Neural progenitor cell (in vitro differentiated cells): ENCODE measurements at regions not wholly inside any gene's neighbourhood (a gene's known extent, or its start where the extent isn't known, plus 50 kb on each side); places are given as distances from the start of the nearest gene placed in this dataset.

Experiments used
- DNase-seq: peaks from one replicate; pipeline ENCODE4 v3.0.0-alpha.2; 2016; ENCODE audit warnings: low spot score
- H2AFZ ChIP-seq: fragments of 200-600 bp; sonication (generic); replicated peaks from 2 replicates; pipeline ENCODE4 v1.6.1; 2016; ENCODE audit warnings: antibody characterized with exemption
- H3F3A ChIP-seq: fragments of 200-600 bp; sonication (generic); 2 replicates; pipeline ENCODE4 v1.6.1; 2016; ENCODE audit warnings: antibody characterized with exemption, low read depth
- H3K27ac ChIP-seq: fragments of 200-600 bp; sonication (generic); 2 replicates; pipeline ENCODE4 v1.5.1; 2016; ENCODE audit warnings: mild to moderate bottlenecking
- H3K27me3 ChIP-seq: fragments of 200-600 bp; sonication (generic); 2 replicates; pipeline ENCODE4 v1.6.1; 2016; ENCODE audit warnings: mild to moderate bottlenecking, moderate library complexity
- H3K36me3 ChIP-seq: fragments of 200-600 bp; sonication (generic); 2 replicates; pipeline ENCODE4 v1.5.1; 2016
- H3K4me1 ChIP-seq: fragments of 200-600 bp; sonication (generic); 2 replicates; pipeline ENCODE4 v1.6.1; 2016; ENCODE audit warnings: mixed run types
- H3K4me2 ChIP-seq: fragments of 200-600 bp; sonication (generic); 2 replicates; pipeline ENCODE4 v1.6.1; 2016
- H3K4me3 ChIP-seq: fragments of 200-600 bp; sonication (generic); 2 replicates; pipeline ENCODE4 v1.5.1; 2016
- H3K79me2 ChIP-seq: fragments of 200-600 bp; sonication (generic); 2 replicates; pipeline ENCODE4 v1.6.1; 2016; ENCODE audit warnings: low read depth
- H3K9ac ChIP-seq: fragments of 200-600 bp; sonication (generic); 2 replicates; pipeline ENCODE4 v1.6.1; 2016
- H3K9me3 ChIP-seq: fragments of 200-600 bp; sonication (generic); 2 replicates; pipeline ENCODE4 v1.5.1; 2016; ENCODE audit warnings: low read depth
- H4K20me1 ChIP-seq: fragments of 200-600 bp; sonication (generic); 2 replicates; pipeline ENCODE4 v1.6.1; 2016; ENCODE audit warnings: low read depth
- H3K27ac Mint-ChIP-seq: 3 replicates; pipeline ENCODE4 v1.8.0; 2021; ENCODE audit warnings: mixed read lengths
- H3K27me3 Mint-ChIP-seq: 2 replicates; pipeline ENCODE4 v1.8.0; 2022; ENCODE audit warnings: low read depth, mild to moderate bottlenecking, inconsistent platforms, moderate library complexity, mixed read lengths; ENCODE audit not compliant: insufficient read depth
- H3K36me3 Mint-ChIP-seq: 3 replicates; pipeline ENCODE4 v1.8.0; 2021; ENCODE audit warnings: mixed read lengths
- H3K4me1 Mint-ChIP-seq: 3 replicates; pipeline ENCODE4 v1.8.0; 2021; ENCODE audit warnings: mixed read lengths
- H3K4me3 Mint-ChIP-seq: 3 replicates; pipeline ENCODE4 v1.8.0; 2021; ENCODE audit warnings: mild to moderate bottlenecking, moderate library complexity, mixed read lengths
- H3K9me3 Mint-ChIP-seq: 3 replicates; pipeline ENCODE4 v1.8.0; 2020; ENCODE audit warnings: mixed read lengths
- CTCF ChIP-seq: fragments of 200-600 bp; sonication (generic); IDR thresholded peaks from 2 replicates; pipeline ENCODE4 v1.5.1; 2017; ENCODE audit warnings: antibody characterized with exemption, mild to moderate bottlenecking
- EZH2 ChIP-seq: fragments of 200-600 bp; sonication (generic); IDR thresholded peaks from 2 replicates; pipeline ENCODE4 v1.6.1; 2017; ENCODE audit warnings: antibody characterized with exemption, mild to moderate bottlenecking, moderate library complexity
- EZH2phosphoT487 ChIP-seq: fragments of 200-600 bp; sonication (generic); IDR thresholded peaks from 2 replicates; pipeline ENCODE4 v1.6.1; 2017; ENCODE audit warnings: antibody characterized with exemption

DNA sequence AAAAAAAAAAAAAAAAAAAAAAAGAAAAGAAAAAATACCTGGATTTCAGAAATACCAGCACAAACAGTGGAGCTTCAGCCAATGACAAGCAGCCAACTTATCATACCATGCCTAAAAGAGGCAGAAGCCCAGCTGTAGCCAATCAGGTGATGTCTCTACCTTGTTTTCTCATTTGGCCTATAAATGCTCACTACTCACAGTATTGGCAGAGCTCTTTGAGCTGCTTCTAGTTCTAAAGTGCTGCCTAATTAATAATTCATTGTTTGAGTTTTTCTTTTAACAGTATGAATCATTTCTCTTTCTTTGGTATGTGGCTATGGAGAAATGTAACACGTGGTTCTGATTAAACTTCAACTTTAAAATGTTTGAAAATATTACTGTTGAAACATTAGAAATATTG is 188.8 kb upstream of the TECRL start:
- H3K4me2 ChIP-seq = no peak overlapping the region

GRCh38 chr4:64594723-64595122 is 185.5 kb upstream of the TECRL start:
- Mint-ChIP-seq H3K27me3 (no peaks in the 10 kb centered on the region), H3K9me3 (no peaks in the 10 kb centered on the region)

More for the DNA sequence above, 188.8 kb upstream of the TECRL start:
- Mint-ChIP-seq H3K9me3 (no peaks in the 10 kb centered on the region), H3K27ac (no peak overlapping the region), H3K27me3 (no peaks in the 10 kb centered on the region), H3K4me3 (no peak overlapping the region), H3K36me3 (no peaks in the 10 kb centered on the region), H3K4me1 (no peaks in the 10 kb centered on the region)
- no peaks in the 10 kb centered on the region for H3K27me3 ChIP-seq
- no peaks in the 10 kb centered on the region for H4K20me1 ChIP-seq
- H3K27ac ChIP-seq = no peak overlapping the region
- H3K9ac ChIP-seq = no peak overlapping the region
- H3K79me2 ChIP-seq = no peaks in the 10 kb centered on the region
- H2AFZ ChIP-seq = no peak overlapping the region
- no peaks in the 10 kb centered on the region for H3K4me1 ChIP-seq
- H3K9me3 ChIP-seq = no peaks in the 10 kb centered on the region
- no peak overlapping the region for H3K4me3 ChIP-seq
- TF ChIP-seq CTCF = no peak
- no peak for TF ChIP-seq EZH2
- TF ChIP-seq EZH2phosphoT487 = no peak
- no peaks in the 10 kb centered on the region for H3F3A ChIP-seq
- no peak for DNase-seq
- no peaks in the 10 kb centered on the region for H3K36me3 ChIP-seq

GRCh38 chr4:64588507-64588906 is 179.3 kb upstream of the TECRL start:
- Histone ChIP-seq H3F3A (no peaks in the 10 kb centered on the region), H3K79me2 (no peaks in the 10 kb centered on the region), H3K9me3 (no peaks in the 10 kb centered on the region), H3K4me3 (no peak overlapping the region), H2AFZ (no peak overlapping the region), H4K20me1 (no peaks in the 10 kb centered on the region), H3K4me1 (peaks cover 10% of the 10 kb centered on the region), H3K27ac (no peak overlapping the region), H3K27me3 (no peaks in the 10 kb centered on the region), H3K36me3 (no peaks in the 10 kb centered on the region), H3K4me2 (no peak overlapping the region), H3K9ac (no peak overlapping the region)
- no peaks in the 10 kb centered on the region for H3K36me3 Mint-ChIP-seq
- no peak overlapping the region for H3K27ac Mint-ChIP-seq
- no peaks in the 10 kb centered on the region for H3K27me3 Mint-ChIP-seq
- TF ChIP-seq CTCF (no peak), EZH2 (no peak), EZH2phosphoT487 (no peak)
- DNase-seq = no peak
- H3K9me3 Mint-ChIP-seq = peaks cover 7% of the 10 kb centered on the region
- no peak overlapping the region for H3K4me3 Mint-ChIP-seq
- peaks cover 2% of the 10 kb centered on the region for H3K4me1 Mint-ChIP-seq

More at GRCh38 chr4:64594723-64595122, 185.5 kb upstream of the TECRL start:
- no peak overlapping the region for H3K4me3 Mint-ChIP-seq
- Histone ChIP-seq H3K79me2 (no peaks in the 10 kb centered on the region), H3K9ac (no peak overlapping the region), H3K9me3 (no peaks in the 10 kb centered on the region), H3K4me2 (no peak overlapping the region), H4K20me1 (no peaks in the 10 kb centered on the region), H3K4me1 (no peaks in the 10 kb centered on the region), H3K36me3 (no peaks in the 10 kb centered on the region), H3K4me3 (no peak overlapping the region), H3F3A (no peaks in the 10 kb centered on the region), H3K27ac (no peak overlapping the region), H2AFZ (no peak overlapping the region), H3K27me3 (no peaks in the 10 kb centered on the region)
- H3K4me1 Mint-ChIP-seq = no peaks in the 10 kb centered on the region
- no peak for DNase-seq
- no peaks in the 10 kb centered on the region for H3K36me3 Mint-ChIP-seq
- no peak for TF ChIP-seq CTCF
- H3K27ac Mint-ChIP-seq = no peak overlapping the region
